Transverse colon (tissue), 4 donors: ENCODE measurements at regions not wholly inside any gene's neighbourhood (a gene's known extent, or its start where the extent isn't known, plus 50 kb on each side); places are given as distances from the start of the nearest gene placed in this dataset.
"Not testable (repeated sequence)": the region's sequence is repeated elsewhere in the genome, so short reads cannot be mapped to it uniquely, and the experiment has no call there.

Experiments used
- DNase-seq: peaks from one replicate; pipeline ENCODE4 v3.0.0-alpha.2; 2019
- H3K27ac ChIP-seq, 4 donors: fragments of 200-600 bp; sonication (generic); 2 replicates each; pipeline ENCODE4 v1.5.1; 2016 to 2018; ENCODE audit warnings: inconsistent platforms in 4 of 4
- H3K27me3 ChIP-seq: fragments of 200-600 bp; sonication (generic); 2 replicates; pipeline ENCODE4 v1.5.1; 2017; ENCODE audit warnings: inconsistent platforms
- H3K36me3 ChIP-seq, 4 donors: fragments of 200-600 bp; sonication (generic); 2 replicates each; pipeline ENCODE4 v1.5.1; 2017 to 2019; ENCODE audit warnings: inconsistent platforms in 4 of 4
- H3K4me1 ChIP-seq, 4 donors: fragments of 200-600 bp; sonication (generic); 2 replicates each; pipeline ENCODE4 v1.5.1; 2017 to 2020; ENCODE audit warnings: inconsistent platforms in 4 of 4
- H3K4me3 ChIP-seq, 4 donors: fragments of 200-600 bp; sonication (generic); 1 replicate in 1 of 4; 2 replicates in 3 of 4; pipeline versions ENCODE4 v1.5.1 to v1.6.1; 2017 to 2019; ENCODE audit warnings: inconsistent platforms in 4 of 4
- H3K9me3 ChIP-seq, 2 donors: fragments of 200-600 bp; sonication (generic); 2 replicates each; pipeline ENCODE4 v1.5.1; 2017 to 2019; ENCODE audit warnings: inconsistent platforms in 2 of 2
- CTCF ChIP-seq, 5 experiments: fragments of 200-600 bp in 3 of 5; fragments of 450-650 bp in 2 of 5; sonication (generic) in 3 of 5; IDR thresholded peaks; 1 replicate in 2 of 5; 2 replicates in 3 of 5; pipeline ENCODE4 v1.5.1; 2016 to 2017; ENCODE audit warnings: antibody characterized with exemption in 5 of 5, inconsistent platforms in 3 of 5, mild to moderate bottlenecking in 2 of 5, moderate library complexity in 1 of 5
- EP300 ChIP-seq: sonication (generic); formaldehyde crosslinking; IDR thresholded peaks from one replicate; pipeline ENCODE4 v1.6.1; 2017; ENCODE audit warnings: antibody characterized with exemption, low read depth
- POLR2A ChIP-seq: fragments of 450-650 bp; IDR thresholded peaks from one replicate; pipeline ENCODE4 v1.6.1; 2016; ENCODE audit warnings: antibody characterized with exemption, mild to moderate bottlenecking, moderate library complexity
- POLR2AphosphoS5 ChIP-seq, 3 donors: sonication (generic); formaldehyde crosslinking; IDR thresholded peaks; one replicate each; pipeline ENCODE4 v1.6.1; 2016; ENCODE audit warnings: antibody characterized with exemption in 3 of 3
- WGBS, 2 donors: methylation state at CpG; one replicate each; pipeline ENCODE4 v1.1.5; 2018; ENCODE audit warnings: low coverage in 1 of 2; 5-methylcytosine and 5-hydroxymethylcytosine counted together
- in situ Hi-C, 4 donors: fragments of 200-750 bp; cut with MboI; loops; one replicate each; pipeline versions ENCODE4 v1.15.0 to v1.15.1; 2017; ENCODE audit warnings: low sequenced_read_pairs in 3 of 4, low pct_ligation_motif_present in 1 of 4, low pct_unique_long_range_greater_than_20kb in 1 of 4
- intact Hi-C: fragments of 100-400 bp; cut with DNase I; formaldehyde crosslinking; loops from one replicate; pipeline ENCODE4 v1.15.1; 2023; ENCODE audit warnings: low total_unique reads

- Histone ChIP-seq H3K27me3 (no peaks in the 10 kb centered on the region), H3K9me3 (no peaks in the 10 kb centered on the region), H3K4me1 (peaks cover 8 to 60% (median 19%) of the 10 kb centered on the region in 4 donors), H3K4me3 (peak overlapping the region in 1 of 4 donors; percentile 24), H3K36me3 (no peaks in the 10 kb centered on the region), H3K27ac (peak overlapping the region; percentile 75 to 86 (median 84))
- no peak for DNase-seq
- WGBS, 2 donors, result 5 to 19% methylated on average over 3 of the region's 3 CpGs
- intact Hi-C loops, result loop anchor here (10.0 kb wide), 1 partner anchor 1565 kb away; no protein-coding TSS in a partner anchor
- in situ Hi-C loops, result no loop called here
- TF ChIP-seq POLR2A, result no peak
- peak; percentile 20 for TF ChIP-seq EP300
- peak in 2 of 3 donors; percentile 52 to 78 for TF ChIP-seq POLR2AphosphoS5 (IDR thresholded peaks at IDR 0.05)
- TF ChIP-seq CTCF (IDR thresholded peaks at IDR 0.05), result no peak
Measured at GRCh38 chr5:99019812-99020697, 91.2 kb upstream of the CHD1 start.

GRCh38 chr5:99019254-99019653 lies 90.4 kb upstream of the CHD1 start:
- H3K27ac ChIP-seq, result peak overlapping the region; percentile 75 to 86 (median 84)
- no peak overlapping the region for H3K4me3 ChIP-seq
- peaks cover 8 to 52% (median 15%) of the 10 kb centered on the region in 4 donors for H3K4me1 ChIP-seq
- TF ChIP-seq POLR2A (no peak), POLR2AphosphoS5 (IDR thresholded peaks at IDR 0.05) (peak in 1 of 3 donors; percentile 24)
- H3K9me3 ChIP-seq, result no peaks in the 10 kb centered on the region
- intact Hi-C loops, result no loop called here
- in situ Hi-C loops, result no loop called here
- 69 to 83% methylated on average over 6 of the region's 6 CpGs for WGBS, 2 donors
- H3K27me3 ChIP-seq, result no peaks in the 10 kb centered on the region
- H3K36me3 ChIP-seq, result no peaks in the 10 kb centered on the region
- no peak for DNase-seq

GRCh38 chr5:99010294-99010693 lies 81.5 kb upstream of the CHD1 start:
- H3K9me3 ChIP-seq, result no peaks in the 10 kb centered on the region
- in situ Hi-C loops, result no loop called here
- no peak overlapping the region for H3K27ac ChIP-seq
- no peaks in the 10 kb centered on the region for H3K27me3 ChIP-seq
- no peaks in the 10 kb centered on the region for H3K4me1 ChIP-seq
- intact Hi-C loops, result no loop called here
- no peak for TF ChIP-seq CTCF (IDR thresholded peaks at IDR 0.05)
- no peak for TF ChIP-seq EP300
- no peak for TF ChIP-seq POLR2A
- no peak for TF ChIP-seq POLR2AphosphoS5 (IDR thresholded peaks at IDR 0.05)
- H3K36me3 ChIP-seq, result no peaks in the 10 kb centered on the region
- WGBS, 2 donors, result no CpG with 5 or more reads among the region's 3 CpGs
- DNase-seq, result no peak
- H3K4me3 ChIP-seq, result no peak overlapping the region

GRCh38 chr5:99008009-99008408 lies 79.2 kb upstream of the CHD1 start:
- not testable (repeated sequence) for H3K36me3 ChIP-seq

GRCh38 chr5:99005506-99005905 lies 76.7 kb upstream of the CHD1 start:
- no peaks in the 10 kb centered on the region for H3K4me1 ChIP-seq
- H3K36me3 ChIP-seq, result no peaks in the 10 kb centered on the region
- intact Hi-C loops (no loop called here), in situ Hi-C loops (no loop called here)
- 67 to 88% methylated on average over 1 of the region's 1 CpG for WGBS, 2 donors
- H3K9me3 ChIP-seq, result no peaks in the 10 kb centered on the region
- no peak for TF ChIP-seq POLR2A
- no peak for TF ChIP-seq POLR2AphosphoS5 (IDR thresholded peaks at IDR 0.05)
- no peak for TF ChIP-seq CTCF (IDR thresholded peaks at IDR 0.05)
- TF ChIP-seq EP300, result no peak
- H3K27me3 ChIP-seq, result no peaks in the 10 kb centered on the region
- no peak overlapping the region for H3K27ac ChIP-seq
- H3K4me3 ChIP-seq, result no peak overlapping the region
- no peak for DNase-seq

More at GRCh38 chr5:99008009-99008408, 79.2 kb upstream of the CHD1 start:
- H3K27ac ChIP-seq, intact Hi-C loops, H3K4me1 ChIP-seq, H3K9me3 ChIP-seq, H3K4me3 ChIP-seq, DNase-seq, H3K27me3 ChIP-seq, in situ Hi-C loops: not testable (repeated sequence)
- 83 to 84% methylated on average over 1 to 2 of the region's 2 CpGs for WGBS, 2 donors
